HG02571 (cell line): ENCODE measurements at regions not wholly inside any gene's neighbourhood (a gene's known extent, or its start where the extent isn't known, plus 50 kb on each side); places are given as distances from the start of the nearest gene placed in this dataset.

Experiments used
- ATAC-seq: cut with Tn5 transposase; IDR thresholded peaks from one replicate; pipeline ENCODE4 v1.9.1; 2021; ENCODE audit warnings: mild to moderate bottlenecking, moderate library complexity; ENCODE audit not compliant: unreplicated experiment

- no peak for ATAC-seq
Measured at GRCh38 chr5:124399426-124399961, 346.9 kb downstream of the ZNF608 start.

GRCh38 chr5:124398460-124398859, 348.0 kb downstream of the ZNF608 start:
- ATAC-seq = no peak

DNA sequence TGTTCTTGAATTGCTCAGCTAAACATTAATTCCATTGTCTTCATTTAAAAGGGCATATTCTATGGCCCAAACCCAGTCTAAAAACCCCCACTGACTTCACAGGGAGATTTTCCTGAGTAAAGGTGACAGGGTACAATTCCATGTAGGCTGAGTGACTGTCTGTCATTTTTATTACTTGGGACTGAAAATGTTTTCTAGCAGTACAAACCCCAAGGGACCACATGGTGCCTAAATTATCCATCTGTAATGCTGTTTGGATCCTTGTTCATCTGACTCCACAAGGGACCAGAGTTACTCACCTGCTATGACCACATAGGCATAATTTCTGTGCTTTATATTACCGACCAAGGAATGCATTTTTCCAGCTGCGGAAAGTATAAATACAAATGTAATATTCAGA, 349.1 kb downstream of the ZNF608 start:
- no peak for ATAC-seq

GRCh38 chr5:124395926-124396325, 350.5 kb downstream of the ZNF608 start:
- ATAC-seq = no peak

DNA sequence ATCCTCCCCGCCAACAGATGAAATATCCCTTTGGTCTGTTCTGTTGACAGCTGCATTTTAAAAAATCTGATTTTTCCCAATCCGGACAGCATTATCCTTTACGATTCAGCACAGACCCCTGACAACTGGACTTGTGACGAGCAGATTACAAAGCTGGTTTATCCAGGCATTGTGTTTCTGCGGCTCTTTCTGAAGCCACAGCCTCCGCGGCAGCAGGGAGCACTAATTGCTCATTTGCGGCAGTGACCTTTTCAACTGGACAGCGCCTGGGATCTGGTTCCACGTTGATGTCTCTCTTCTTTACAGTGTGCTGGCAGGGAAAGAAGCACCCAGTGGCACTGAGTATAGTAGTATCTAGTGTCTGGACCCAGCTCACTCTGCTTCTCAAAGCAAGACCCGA, 351.2 kb downstream of the ZNF608 start:
- ATAC-seq = no peak

DNA sequence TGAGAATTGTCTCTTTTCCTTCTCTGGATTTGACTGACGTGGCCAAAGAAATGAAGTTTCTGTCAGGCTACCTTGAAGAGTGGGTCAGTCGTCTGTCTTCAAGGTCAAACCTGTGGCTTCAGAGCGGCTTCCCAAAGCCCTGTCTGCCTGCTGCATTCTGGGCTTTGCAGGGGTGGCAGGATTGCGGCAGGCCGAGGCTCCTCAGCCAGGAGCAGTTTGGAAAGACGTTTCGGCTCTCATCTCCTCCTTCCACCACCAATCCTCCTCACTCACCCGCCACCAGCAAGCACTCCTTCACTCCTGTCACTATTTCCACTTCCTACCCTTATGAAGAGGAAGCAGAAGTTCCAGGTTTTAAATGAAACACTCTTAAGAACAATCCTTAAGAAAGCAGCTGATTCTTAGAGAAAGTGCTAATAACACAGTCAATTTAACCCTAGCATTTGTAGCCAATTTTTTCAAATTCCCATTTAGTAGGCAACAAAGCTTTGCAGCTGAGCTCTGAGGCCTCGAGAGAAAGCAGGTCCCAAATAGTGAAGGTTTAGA, 351.7 kb downstream of the ZNF608 start:
- ATAC-seq = no peak

GRCh38 chr5:124393584-124394379, 352.7 kb downstream of the ZNF608 start:
- no peak for ATAC-seq

GRCh38 chr5:124383693-124384092, 362.7 kb downstream of the ZNF608 start:
- no peak for ATAC-seq

GRCh38 chr5:124377386-124377785, 369.1 kb downstream of the ZNF608 start:
- ATAC-seq = no peak

DNA sequence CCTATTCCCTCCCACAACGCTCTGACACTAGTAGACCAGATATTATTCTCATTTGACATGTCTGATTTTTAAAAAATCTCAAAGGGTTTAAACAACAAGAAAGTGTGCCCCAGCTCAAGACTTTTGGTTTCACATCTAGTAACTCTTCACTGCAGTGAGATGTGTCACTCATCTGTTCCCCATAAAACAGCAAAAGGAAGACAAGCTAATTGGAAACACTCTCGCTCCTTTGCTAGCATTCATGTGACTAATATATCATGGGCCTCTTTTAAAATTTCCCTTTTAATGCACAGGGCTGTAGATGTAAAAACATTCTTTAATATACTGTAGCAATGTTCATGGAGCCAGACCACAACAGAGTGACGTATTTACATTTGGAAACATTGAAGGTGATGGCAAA, 372.6 kb downstream of the ZNF608 start:
- no peak for ATAC-seq

- no peak for ATAC-seq
Measured at GRCh38 chr5:124372457-124372856, 374.0 kb downstream of the ZNF608 start.

DNA sequence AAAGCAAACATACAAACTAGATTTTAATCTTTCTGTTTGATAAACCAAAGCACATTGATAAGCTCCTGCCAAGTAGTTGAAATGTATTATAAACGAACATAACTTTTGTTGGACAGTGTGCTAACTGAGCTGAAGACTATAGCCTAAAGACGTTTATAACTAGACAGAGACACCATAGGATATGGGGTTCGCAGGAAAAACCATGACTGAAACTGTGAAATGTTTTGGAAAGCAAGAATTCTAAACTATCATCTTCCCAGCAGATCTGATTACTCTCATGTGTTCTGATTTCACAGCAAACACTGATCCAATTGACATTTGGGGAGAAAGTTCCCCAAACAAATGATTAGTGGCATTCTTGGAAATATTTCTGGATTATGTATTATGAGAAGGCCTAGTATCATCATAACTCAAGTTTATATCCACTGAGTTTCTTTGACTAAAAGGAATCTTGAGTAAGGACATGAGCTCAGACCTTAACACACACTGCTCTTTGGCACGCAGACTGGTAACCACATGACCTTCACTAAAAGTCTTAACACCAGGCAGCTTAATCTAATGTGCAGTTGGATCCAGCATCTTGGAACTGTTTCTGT, 375.2 kb downstream of the ZNF608 start:
- ATAC-seq = no peak

DNA sequence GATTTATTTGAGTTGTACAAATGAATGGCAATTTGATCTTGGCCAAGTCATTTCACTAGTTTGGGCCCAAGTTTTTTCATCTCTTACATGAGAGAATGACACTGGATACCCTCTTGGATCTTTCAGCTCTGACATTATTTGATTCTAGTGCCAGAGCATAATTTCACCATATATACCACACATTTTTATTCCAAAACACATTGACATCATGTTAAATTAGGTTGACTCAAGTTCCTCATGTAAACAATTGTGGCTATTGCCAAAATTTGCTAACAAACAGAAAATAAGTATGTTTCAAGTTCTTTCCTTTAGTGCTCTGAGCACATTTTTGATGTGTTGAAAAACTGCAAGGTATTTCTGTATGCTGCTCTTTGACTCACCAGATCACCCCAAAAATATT, 375.8 kb downstream of the ZNF608 start:
- ATAC-seq = no peak

DNA sequence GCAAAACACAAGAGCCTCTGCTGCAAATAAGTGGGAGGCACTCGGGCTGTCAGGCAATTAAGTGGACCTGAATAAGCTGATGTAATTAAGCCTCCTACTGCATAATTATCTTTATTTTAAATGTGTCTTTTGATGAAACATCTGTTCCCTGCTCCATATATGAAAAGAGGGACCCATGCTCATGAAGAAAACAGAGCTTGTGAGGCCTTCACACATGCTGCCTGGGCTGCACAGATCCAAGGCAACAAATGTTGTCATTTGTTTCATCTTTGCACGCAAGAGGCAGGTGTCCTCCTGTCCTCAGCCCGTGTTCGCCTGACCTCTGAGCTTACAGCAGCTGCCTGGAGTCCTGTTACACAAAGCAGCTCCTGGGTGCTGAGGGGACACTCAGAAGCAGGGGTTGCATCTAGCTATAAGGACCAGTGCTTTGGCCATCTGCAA, 381.1 kb downstream of the ZNF608 start:
- no peak for ATAC-seq

- no peak for ATAC-seq
Measured at GRCh38 chr5:124355928-124356327, 390.5 kb downstream of the ZNF608 start.

DNA sequence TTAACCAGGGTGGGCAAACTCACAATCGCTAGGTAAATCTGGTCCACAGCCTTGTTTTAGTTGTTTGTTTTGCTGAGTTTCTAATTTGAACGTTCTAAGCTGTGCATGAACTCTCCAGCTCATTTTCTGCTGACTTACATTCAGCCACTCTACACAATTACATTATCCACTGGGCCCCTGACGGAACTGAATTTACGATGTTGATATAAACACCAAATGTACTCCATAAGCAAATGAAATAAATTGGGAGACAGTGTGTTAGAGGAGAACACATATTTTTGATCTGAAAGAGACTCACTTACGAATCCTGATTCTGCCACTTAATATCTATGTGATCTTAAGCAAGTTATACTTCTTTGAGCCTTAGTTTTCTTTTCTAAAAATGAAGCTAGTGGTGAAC, 393.4 kb downstream of the ZNF608 start:
- no peak for ATAC-seq

- ATAC-seq = no peak
Measured at GRCh38 chr5:124352312-124352711, 394.1 kb downstream of the ZNF608 start.

GRCh38 chr5:124349931-124350330, 396.5 kb downstream of the ZNF608 start:
- no peak for ATAC-seq

GRCh38 chr5:124343451-124343867, 403.0 kb downstream of the ZNF608 start:
- no peak for ATAC-seq

- ATAC-seq = no peak
Measured at GRCh38 chr5:124342986-124343385, 403.5 kb downstream of the ZNF608 start.

- no peak for ATAC-seq
Measured at GRCh38 chr5:124342584-124342983, 403.9 kb downstream of the ZNF608 start.

DNA sequence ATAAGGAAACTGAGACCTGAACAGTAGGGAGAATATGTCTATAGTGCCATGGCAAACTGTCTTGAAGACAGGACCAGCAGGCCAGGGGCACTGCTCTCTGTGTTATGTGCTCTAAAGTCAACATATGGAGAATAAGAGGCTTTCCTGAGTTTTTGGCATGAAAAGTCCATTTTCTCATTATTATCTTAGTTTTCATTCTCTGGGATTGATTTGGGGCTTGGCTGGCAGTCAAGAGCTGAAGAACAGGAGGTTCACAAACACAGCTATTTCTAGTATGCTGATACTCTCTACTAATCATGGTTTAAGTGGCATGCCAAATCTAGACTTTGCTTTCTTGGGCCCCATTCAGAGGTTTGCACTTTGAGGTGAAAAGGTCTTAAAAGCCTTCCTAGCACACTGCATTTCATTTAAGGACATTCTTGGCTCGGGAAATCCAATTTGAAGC, 404.4 kb downstream of the ZNF608 start:
- ATAC-seq = no peak
